HCT116 (cell line): ENCODE measurements at regions not wholly inside any gene's neighbourhood (a gene's known extent, or its start where the extent isn't known, plus 50 kb on each side); places are given as distances from the start of the nearest gene placed in this dataset.

ENCODE experiments used
- ATAC-seq: fragments of 200-7000 bp; cut with Tn5 transposase; 2 replicates; pipeline ENCODE4 v1.9.1; 2020; ENCODE audit warnings: mild to moderate bottlenecking, moderate library complexity
- BruUV-seq: library from RNA; stranded (reverse); fragments of 400-500 nt; replicated peaks from 2 replicates; lab custom pipeline; 2021; lab: Mats Ljungman, UMichigan
- CTCF ChIA-PET: fragments of 300-600 bp; sonication (Branson Sonifier 250); formaldehyde crosslinking; loops from one replicate; lab custom pipeline; 2021; ENCODE audit warnings: antibody characterized with exemption; lab: Charles Lee
- POLR2A ChIA-PET: fragments of 300-600, 350-600 bp; sonication (Branson Sonifier 250); formaldehyde crosslinking; loops from one replicate; lab custom pipeline; 2021; ENCODE audit warnings: antibody characterized with exemption; lab: Charles Lee
- RAD21 ChIA-PET, 2 experiments: fragments of 300-600 bp; sonication (Branson Sonifier 250); formaldehyde crosslinking; loops; one replicate each; lab custom pipeline; 2023; ENCODE audit warnings: low total read pairs in 2 of 2; ENCODE audit not compliant: uncharacterized antibody in 2 of 2, unreplicated experiment in 2 of 2, low non-redundant PET in 1 of 2; lab: Charles Lee
- DNase-seq: peaks from one replicate; pipeline ENCODE4 v3.0.0-alpha.2; 2010; ENCODE audit warnings: low read depth, low spot score
- H2AFZ ChIP-seq: fragments of 200-600 bp; shearing (Covaris generic), sonication (generic); 2 replicates; pipeline ENCODE4 v1.6.1; 2017; ENCODE audit warnings: low read depth, mixed run types, mixed read lengths, antibody characterized with exemption, low read length; ENCODE audit not compliant: poor library complexity, severe bottlenecking
- H3K27ac ChIP-seq: 2 replicates; pipeline ENCODE4 v1.5.1; 2012; ENCODE audit warnings: low read depth, low read length
- H3K27me3 ChIP-seq: fragments of 200-600 bp; sonication (generic); 2 replicates; pipeline ENCODE4 v1.6.1; 2016; ENCODE audit warnings: mixed run types, low read length, mixed read lengths; ENCODE audit not compliant: insufficient read depth
- H3K36me3 ChIP-seq, 2 experiments: fragments of 200-500 bp in 1 of 2; fragments of 200-600 bp in 1 of 2; sonication (Bioruptor generic) in 1 of 2; sonication (generic) in 1 of 2; 2 replicates each; pipeline versions ENCODE4 v1.5.1 to v1.6.1; 2014 to 2016; ENCODE audit warnings: low read length in 2 of 2, inconsistent platforms in 1 of 2, mixed read lengths in 1 of 2, mixed run types in 1 of 2; ENCODE audit not compliant: insufficient read depth in 2 of 2, control insufficient read depth in 1 of 2
- H3K4me1 ChIP-seq, 2 experiments: fragments of 200-600 bp in 1 of 2; sonication (generic) in 1 of 2; 2 replicates each; pipeline versions ENCODE4 v1.5.1 to v1.6.1; 2012 to 2017; ENCODE audit warnings: low read length in 2 of 2, inconsistent platforms in 1 of 2, mild to moderate bottlenecking in 1 of 2, mixed read lengths in 1 of 2, mixed run types in 1 of 2, moderate library complexity in 1 of 2; ENCODE audit not compliant: insufficient read depth in 2 of 2, control insufficient read depth in 1 of 2
- H3K4me2 ChIP-seq: fragments of 200-600 bp; sonication (generic); 2 replicates; pipeline ENCODE4 v1.6.1; 2017; ENCODE audit warnings: mixed run types, low read length, mixed read lengths
- H3K4me3 ChIP-seq, 2 experiments: fragments of 200-600 bp in 1 of 2; sonication (generic) in 1 of 2; replicated peaks in 1 of 2; 2 replicates each; pipeline ENCODE4 v1.5.1; 2011 to 2016; ENCODE audit warnings: low read length in 2 of 2, control low read depth in 1 of 2, low read depth in 1 of 2, mild to moderate bottlenecking in 1 of 2, mixed read lengths in 1 of 2, mixed run types in 1 of 2
- H3K79me2 ChIP-seq: fragments of 200-600 bp; sonication (generic); 2 replicates; pipeline ENCODE4 v1.6.1; 2017; ENCODE audit warnings: mild to moderate bottlenecking, mixed run types, low read length, moderate library complexity, mixed read lengths; ENCODE audit not compliant: insufficient read depth
- H3K9ac ChIP-seq: fragments of 200-600 bp; sonication (generic); 2 replicates; pipeline ENCODE4 v1.6.1; 2016; ENCODE audit warnings: low read length, mixed read lengths
- H3K9me2 ChIP-seq: fragments of 200-600 bp; sonication (generic), shearing (Covaris generic); 2 replicates; pipeline ENCODE4 v1.6.1; 2017; ENCODE audit warnings: mixed run types, mild to moderate bottlenecking, moderate library complexity; ENCODE audit not compliant: insufficient read depth
- H3K9me3 ChIP-seq, 2 experiments: fragments of 200-500 bp in 1 of 2; fragments of 200-600 bp in 1 of 2; sonication (Bioruptor generic) in 1 of 2; sonication (generic) in 1 of 2; 2 replicates each; pipeline ENCODE4 v1.6.1; 2014 to 2017; ENCODE audit warnings: low read length in 2 of 2, mixed read lengths in 2 of 2, inconsistent platforms in 1 of 2, low read depth in 1 of 2, mild to moderate bottlenecking in 1 of 2, mixed run types in 1 of 2, moderate library complexity in 1 of 2; ENCODE audit not compliant: control insufficient read depth in 1 of 2, insufficient read depth in 1 of 2
- H4K20me1 ChIP-seq: fragments of 200-600 bp; sonication (generic), shearing (Covaris generic); 2 replicates; pipeline ENCODE4 v1.6.1; 2017; ENCODE audit warnings: mixed run types, mild to moderate bottlenecking, moderate library complexity; ENCODE audit not compliant: insufficient read depth
- CEBPB ChIP-seq: IDR thresholded peaks from 2 replicates; pipeline ENCODE4 v1.6.1; 2012; ENCODE audit warnings: low read depth
- EGR1 ChIP-seq: IDR thresholded peaks from 2 replicates; pipeline ENCODE4 v1.6.1; 2012; ENCODE audit warnings: low read depth
- ELF1 ChIP-seq: IDR thresholded peaks from 2 replicates; pipeline ENCODE4 v1.6.1; 2012; ENCODE audit warnings: low read depth, borderline replicate concordance
- JUND ChIP-seq: IDR thresholded peaks from 2 replicates; pipeline ENCODE4 v1.6.1; 2012
- TCF7L2 ChIP-seq: IDR thresholded peaks from 2 replicates; pipeline ENCODE4 v1.7.0; 2011; ENCODE audit warnings: borderline replicate concordance, inconsistent platforms; ENCODE audit not compliant: insufficient read depth, insufficient read length; ENCODE audit errors: extremely low read depth
- ZBTB33 ChIP-seq: IDR thresholded peaks from 2 replicates; pipeline ENCODE4 v1.6.1; 2011; ENCODE audit warnings: mild to moderate bottlenecking, low read length, moderate library complexity; ENCODE audit not compliant: insufficient replicate concordance; ENCODE audit errors: extremely low read depth
- ZFX ChIP-seq: fragments of 450-650 bp; IDR thresholded peaks from 2 replicates; pipeline ENCODE4 v1.6.1; 2017
- intact Hi-C: fragments of 100-400 bp; cut with micrococcal nuclease; formaldehyde crosslinking; loops from 2 replicates; pipeline ENCODE4 v1.10.0; 2022

- Histone ChIP-seq H3K4me1 (peaks cover 20 to 26% of the 10 kb centered on the region in 2 experiments), H3K4me3 (no peak overlapping the region), H4K20me1 (no peaks in the 10 kb centered on the region), H3K9me3 (no peaks in the 10 kb centered on the region), H2AFZ (no peak overlapping the region), H3K36me3 (no peaks in the 10 kb centered on the region), H3K9ac (no peak overlapping the region), H3K27ac (no peak overlapping the region), H3K9me2 (no peaks in the 10 kb centered on the region), H3K79me2 (no peaks in the 10 kb centered on the region), H3K27me3 (no peaks in the 10 kb centered on the region), H3K4me2 (no peak overlapping the region)
- no peak for TF ChIP-seq TCF7L2
- TF ChIP-seq EGR1: no peak
- TF ChIP-seq ELF1: no peak
- TF ChIP-seq ZBTB33: no peak
- TF ChIP-seq CEBPB: no peak
- no peak for TF ChIP-seq JUND
- TF ChIP-seq ZFX: no peak
- ATAC-seq (no peak), DNase-seq (no peak)
- POLR2A ChIA-PET: no interaction called here
- no TSS peak for BruUV-seq
- RAD21 ChIA-PET: no interaction called here
- intact Hi-C loops: no loop called here
- CTCF ChIA-PET: interaction anchor here (2.0 kb wide), 1 partner anchor 9 kb away, joined by 15 read pairs; no protein-coding TSS in a partner anchor
Measured at GRCh38 chr9:86405086-86405491, 50.9 kb upstream of the TUT7 start.
